ENCODE measurements at regions not wholly inside any gene's neighbourhood (a gene's known extent, or its start where the extent isn't known, plus 50 kb on each side); places are given as distances from the start of the nearest gene placed in this dataset.

DNA sequence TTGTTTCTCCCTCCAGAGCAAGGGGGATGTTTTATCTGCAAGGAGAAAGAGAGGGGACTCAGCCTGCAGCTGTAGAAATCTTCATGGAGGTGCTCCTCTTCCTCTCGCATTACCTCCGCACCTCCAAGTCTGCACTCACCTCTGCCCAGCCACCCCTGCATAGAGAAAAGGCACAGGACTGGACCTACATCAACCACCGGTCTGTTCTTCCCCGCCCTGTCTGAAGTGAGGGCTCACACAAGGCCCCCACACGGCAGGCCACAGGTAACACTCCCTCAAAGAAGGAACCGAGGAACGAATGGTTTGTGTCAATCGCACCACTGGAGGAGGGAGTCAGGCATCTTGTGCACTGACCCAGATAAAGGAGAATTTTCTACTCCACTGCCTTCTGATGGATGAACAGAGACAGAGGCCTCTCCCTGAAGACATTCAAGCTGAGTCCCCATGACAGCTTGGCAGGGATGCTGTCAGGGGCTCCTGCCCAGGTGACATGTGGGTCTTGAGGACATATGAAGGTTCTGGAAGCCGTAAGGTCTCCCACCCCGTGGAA lies 260.3 kb downstream of the XXYLT1 start:
- Histone ChIP-seq H2BK20ac (ENCODE audit: low read depth, low read length) (no peak overlapping the region), H3K27me3 (ENCODE audit: control insufficient read depth, insufficient read depth, low read length) (peaks cover 69% of the 10 kb centered on the region), H3K9me3 (ENCODE audit: control insufficient read depth, insufficient read depth, low read length) (no peaks in the 10 kb centered on the region), H4K5ac (ENCODE audit: low read depth, low read length) (no peak overlapping the region), H3K79me1 (ENCODE audit: low read depth in 1 of 2, low read length in 2 of 2) (no peaks in the 10 kb centered on the region), H2AK5ac (ENCODE audit: low read depth, low read length) (no peak overlapping the region), H3K9me1 (ENCODE audit: insufficient read depth, low read length) (no peaks in the 10 kb centered on the region), H3K36me3 (ENCODE audit: control insufficient read depth, insufficient read depth, low read length) (no peaks in the 10 kb centered on the region), H3K4ac (ENCODE audit: low read depth, low read length) (no peak overlapping the region), H3K14ac (replicated peaks; ENCODE audit: low read depth, low read length) (no peak overlapping the region), H2BK15ac (ENCODE audit: low read depth, low read length) (no peak overlapping the region), H2BK5ac (ENCODE audit: low read depth, low read length, poor library complexity, severe bottlenecking) (no peak overlapping the region), H3K18ac (ENCODE audit: low read depth, low read length) (no peak overlapping the region), H3K4me2 (ENCODE audit: low read depth, low read length) (no peak overlapping the region), H2AK9ac (replicated peaks; ENCODE audit: low read depth, low read length, poor library complexity) (peak overlapping the region; percentile 32), H4K8ac (ENCODE audit: low read depth in 2 of 2, low read length in 2 of 2) (no peak overlapping the region), H3K23ac (ENCODE audit: low read depth, low read length) (no peak overlapping the region), H3K4me3 (ENCODE audit: insufficient read depth, low read depth, low read length) (no peak overlapping the region), H3K9ac (ENCODE audit: low read depth, low read length) (no peak overlapping the region), H2BK120ac (ENCODE audit: low read depth, low read length) (no peak overlapping the region), H2AFZ (replicated peaks; ENCODE audit: low read length, poor library complexity) (no peak overlapping the region), H4K20me1 (ENCODE audit: insufficient read depth, low read length) (no peaks in the 10 kb centered on the region), H3K4me1 (ENCODE audit: control insufficient read depth, insufficient read depth, low read length) (no peaks in the 10 kb centered on the region), H3K56ac (ENCODE audit: extremely low read depth, insufficient read depth, low read length) (no peak overlapping the region), H4K91ac (ENCODE audit: insufficient read depth, low read depth, low read length) (no peak overlapping the region), H3K27ac (ENCODE audit: insufficient read depth, low read length) (no peak overlapping the region)
- 85% methylated on average over 6 of the region's 10 CpGs; no CpG with 5 or more reads in 1 of the 2 experiments for WGBS, 2 experiments (ENCODE audit: extremely low coverage in 2 of 2, insufficient read length in 1 of 2)
- ChIA-PET POLR2A (ENCODE audit: unreplicated experiment) (no interaction called here), CTCF (no interaction called here)
- intact Hi-C loops (cut with micrococcal nuclease): no loop called here
- in situ Hi-C loops (cut with MboI; ENCODE audit: low sequenced_read_pairs): no loop called here
- dilution Hi-C loops (cut with HindIII; ENCODE audit: low sequenced_read_pairs, unreplicated experiment): no loop called here
- no peak for ATAC-seq (ENCODE audit: low read depth)
- no TSS peak for BruUV-seq (replicated peaks)
- no peak for DNase-seq
- no peak for TF ChIP-seq POLR2A (IDR thresholded peaks at IDR 0.05; ENCODE audit: low read depth, low read length)
- TF ChIP-seq SMC3 (IDR thresholded peaks at IDR 0.05; ENCODE audit: low read depth, low read length): no peak
- TF ChIP-seq, protein P1, sequence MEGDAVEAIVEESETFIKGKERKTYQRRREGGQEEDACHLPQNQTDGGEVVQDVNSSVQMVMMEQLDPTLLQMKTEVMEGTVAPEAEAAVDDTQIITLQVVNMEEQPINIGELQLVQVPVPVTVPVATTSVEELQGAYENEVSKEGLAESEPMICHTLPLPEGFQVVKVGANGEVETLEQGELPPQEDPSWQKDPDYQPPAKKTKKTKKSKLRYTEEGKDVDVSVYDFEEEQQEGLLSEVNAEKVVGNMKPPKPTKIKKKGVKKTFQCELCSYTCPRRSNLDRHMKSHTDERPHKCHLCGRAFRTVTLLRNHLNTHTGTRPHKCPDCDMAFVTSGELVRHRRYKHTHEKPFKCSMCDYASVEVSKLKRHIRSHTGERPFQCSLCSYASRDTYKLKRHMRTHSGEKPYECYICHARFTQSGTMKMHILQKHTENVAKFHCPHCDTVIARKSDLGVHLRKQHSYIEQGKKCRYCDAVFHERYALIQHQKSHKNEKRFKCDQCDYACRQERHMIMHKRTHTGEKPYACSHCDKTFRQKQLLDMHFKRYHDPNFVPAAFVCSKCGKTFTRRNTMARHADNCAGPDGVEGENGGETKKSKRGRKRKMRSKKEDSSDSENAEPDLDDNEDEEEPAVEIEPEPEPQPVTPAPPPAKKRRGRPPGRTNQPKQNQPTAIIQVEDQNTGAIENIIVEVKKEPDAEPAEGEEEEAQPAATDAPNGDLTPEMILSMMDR (conservative IDR thresholded peaks at IDR 0.05; ENCODE audit: low read depth, low read length): no peak
- TF ChIP-seq CHD1 (IDR thresholded peaks at IDR 0.05; ENCODE audit: low read depth, low read length): no peak
- no peak for TF ChIP-seq NFE2L2 (IDR thresholded peaks at IDR 0.05; ENCODE audit: low read depth, low read length)
- TF ChIP-seq MXI1 (IDR thresholded peaks at IDR 0.05; ENCODE audit: borderline replicate concordance, low read depth, low read length): no peak
- TF ChIP-seq MAZ (IDR thresholded peaks at IDR 0.05; ENCODE audit: borderline replicate concordance, low read depth, low read length): no peak
- TF ChIP-seq, protein P2, sequence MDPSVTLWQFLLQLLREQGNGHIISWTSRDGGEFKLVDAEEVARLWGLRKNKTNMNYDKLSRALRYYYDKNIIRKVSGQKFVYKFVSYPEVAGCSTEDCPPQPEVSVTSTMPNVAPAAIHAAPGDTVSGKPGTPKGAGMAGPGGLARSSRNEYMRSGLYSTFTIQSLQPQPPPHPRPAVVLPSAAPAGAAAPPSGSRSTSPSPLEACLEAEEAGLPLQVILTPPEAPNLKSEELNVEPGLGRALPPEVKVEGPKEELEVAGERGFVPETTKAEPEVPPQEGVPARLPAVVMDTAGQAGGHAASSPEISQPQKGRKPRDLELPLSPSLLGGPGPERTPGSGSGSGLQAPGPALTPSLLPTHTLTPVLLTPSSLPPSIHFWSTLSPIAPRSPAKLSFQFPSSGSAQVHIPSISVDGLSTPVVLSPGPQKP (IDR thresholded peaks at IDR 0.05; ENCODE audit: borderline replicate concordance, low read depth, low read length): no peak
- TF ChIP-seq RAD21 (IDR thresholded peaks at IDR 0.05; ENCODE audit: low read length): no peak
- no peak for TF ChIP-seq RCOR1 (IDR thresholded peaks at IDR 0.05; ENCODE audit: insufficient replicate concordance, low read length)
- TF ChIP-seq FOS (IDR thresholded peaks at IDR 0.05; ENCODE audit: low read depth, low read length): no peak
- TF ChIP-seq BHLHE40 (IDR thresholded peaks at IDR 0.05; ENCODE audit: low read depth, low read length): no peak
- TF ChIP-seq, protein P3, sequence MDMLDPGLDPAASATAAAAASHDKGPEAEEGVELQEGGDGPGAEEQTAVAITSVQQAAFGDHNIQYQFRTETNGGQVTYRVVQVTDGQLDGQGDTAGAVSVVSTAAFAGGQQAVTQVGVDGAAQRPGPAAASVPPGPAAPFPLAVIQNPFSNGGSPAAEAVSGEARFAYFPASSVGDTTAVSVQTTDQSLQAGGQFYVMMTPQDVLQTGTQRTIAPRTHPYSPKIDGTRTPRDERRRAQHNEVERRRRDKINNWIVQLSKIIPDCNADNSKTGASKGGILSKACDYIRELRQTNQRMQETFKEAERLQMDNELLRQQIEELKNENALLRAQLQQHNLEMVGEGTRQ (IDR thresholded peaks at IDR 0.05; ENCODE audit: low read depth, low read length): no peak
- TF ChIP-seq MAFK (IDR thresholded peaks at IDR 0.05; ENCODE audit: low read depth, low read length): no peak
- no peak for TF ChIP-seq RFX5 (IDR thresholded peaks at IDR 0.05; ENCODE audit: low read depth, low read length)
- TF ChIP-seq CEBPB (IDR thresholded peaks at IDR 0.05; ENCODE audit: low read depth, low read length): no peak

Data from IMR-90 (cell line).